C4-2B (cell line): ENCODE measurements at regions not wholly inside any gene's neighbourhood (a gene's known extent, or its start where the extent isn't known, plus 50 kb on each side); places are given as distances from the start of the nearest gene placed in this dataset.

ENCODE experiments used
- H3K27ac ChIP-seq: fragments of 450-650 bp; 2 replicates; pipeline ENCODE4 v1.5.1; 2017
- CTCF ChIP-seq: fragments of 450-650 bp; conservative IDR thresholded peaks from 2 replicates; pipeline ENCODE4 v1.5.1; 2017; ENCODE audit warnings: mild to moderate bottlenecking
- ZFX ChIP-seq: fragments of 450-650 bp; IDR thresholded peaks from 2 replicates; pipeline ENCODE4 v1.6.1; 2017

DNA sequence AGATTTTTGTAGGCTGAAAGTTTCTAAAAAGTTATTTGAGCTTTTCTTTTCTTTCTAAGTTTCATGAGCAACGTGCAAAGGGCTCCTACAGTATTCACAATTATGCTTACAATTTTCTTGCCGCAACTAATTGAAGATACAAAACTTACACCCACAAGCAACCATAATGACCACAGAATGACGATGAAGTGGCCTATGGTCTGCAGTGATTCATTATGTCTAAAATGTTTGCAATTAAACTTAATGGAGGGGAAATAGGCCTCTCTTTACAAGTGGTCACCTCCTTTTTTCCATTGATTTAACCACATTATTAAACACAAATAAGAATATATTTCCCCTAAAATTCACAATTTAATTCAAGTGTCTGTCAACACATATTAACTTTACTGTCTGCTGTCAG lies 732.6 kb upstream of the FLRT2 start:
- no peak overlapping the region for H3K27ac ChIP-seq
- TF ChIP-seq ZFX (no peak), CTCF (no peak)

DNA sequence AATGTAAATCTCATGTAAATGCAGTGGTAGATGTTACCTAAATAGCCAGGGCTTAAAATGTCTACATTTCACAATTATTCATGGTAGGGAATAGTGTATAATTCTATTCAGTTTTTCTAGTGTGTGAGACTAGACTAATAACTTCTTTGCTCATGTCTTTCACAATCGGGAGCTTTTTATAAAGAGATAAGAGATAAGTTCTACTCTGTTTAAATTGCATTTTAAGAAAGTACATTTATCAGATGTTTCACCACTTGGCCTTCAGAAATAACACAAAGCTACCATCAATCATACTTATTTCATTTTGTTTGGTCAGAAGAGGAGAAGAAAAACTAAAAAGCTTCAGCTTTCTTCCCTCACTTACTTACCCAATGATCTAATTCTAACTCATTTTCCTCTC lies 725.5 kb upstream of the FLRT2 start:
- no peak for TF ChIP-seq CTCF
- TF ChIP-seq ZFX = no peak
- no peak overlapping the region for H3K27ac ChIP-seq

DNA sequence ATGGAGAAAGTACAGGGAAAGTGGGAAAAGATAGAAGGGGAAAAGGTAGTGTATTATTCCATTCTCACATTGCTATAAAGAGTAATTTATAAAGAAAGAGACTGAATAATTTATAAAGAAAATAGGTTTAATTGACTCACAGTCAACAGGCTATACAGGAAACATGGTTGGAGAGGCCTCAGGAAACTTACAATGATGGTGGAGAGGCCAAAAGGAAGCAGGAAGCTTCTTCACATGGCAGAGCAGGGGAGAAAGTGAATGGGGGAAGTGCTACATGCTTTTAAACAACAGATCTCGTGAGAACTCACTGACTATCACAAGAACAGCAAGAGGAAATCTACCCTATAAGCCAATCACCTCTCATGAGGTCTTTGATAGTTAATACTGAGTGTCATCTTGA lies 725.0 kb upstream of the FLRT2 start:
- no peak for TF ChIP-seq ZFX
- no peak for TF ChIP-seq CTCF
- no peak overlapping the region for H3K27ac ChIP-seq

DNA sequence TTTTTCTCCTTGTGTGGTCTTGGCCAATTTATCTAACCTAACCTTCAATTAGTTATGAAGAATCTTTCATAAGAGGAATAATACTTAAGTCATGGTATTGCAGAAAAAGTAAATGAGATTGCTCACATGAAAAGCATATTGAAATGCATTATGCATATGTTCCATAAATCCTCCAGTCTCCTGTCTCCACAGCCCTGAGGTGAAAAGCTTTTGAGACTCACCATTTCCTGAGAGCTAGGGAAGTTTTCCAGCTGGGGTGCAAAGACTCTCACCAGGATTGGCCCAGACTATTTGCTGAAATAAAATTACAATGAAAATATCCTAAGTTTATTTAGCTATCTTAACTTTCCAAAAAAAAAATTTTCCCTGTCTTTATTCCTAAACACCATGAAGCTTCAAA lies 723.8 kb upstream of the FLRT2 start:
- TF ChIP-seq ZFX (no peak), CTCF (no peak)
- H3K27ac ChIP-seq = no peak overlapping the region

DNA sequence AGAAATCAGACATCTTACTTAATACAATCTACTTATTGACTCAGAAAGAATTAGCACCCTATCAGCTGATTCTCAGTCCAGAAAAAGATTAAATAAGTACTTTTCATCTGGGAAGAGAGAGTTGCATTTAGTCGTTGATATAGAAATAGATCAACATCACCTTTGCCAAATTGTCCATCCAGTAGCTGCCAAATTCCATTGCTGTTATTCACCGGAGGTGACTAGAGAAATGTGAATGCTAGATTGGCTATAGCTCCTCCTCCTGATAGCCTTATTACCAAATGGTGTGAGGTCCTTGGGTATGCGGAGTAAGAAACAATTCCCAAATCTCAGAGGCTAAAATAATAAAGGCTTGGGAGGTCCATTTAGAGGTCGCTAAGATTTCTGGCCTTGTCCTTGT lies 723.3 kb upstream of the FLRT2 start:
- no peak overlapping the region for H3K27ac ChIP-seq

DNA sequence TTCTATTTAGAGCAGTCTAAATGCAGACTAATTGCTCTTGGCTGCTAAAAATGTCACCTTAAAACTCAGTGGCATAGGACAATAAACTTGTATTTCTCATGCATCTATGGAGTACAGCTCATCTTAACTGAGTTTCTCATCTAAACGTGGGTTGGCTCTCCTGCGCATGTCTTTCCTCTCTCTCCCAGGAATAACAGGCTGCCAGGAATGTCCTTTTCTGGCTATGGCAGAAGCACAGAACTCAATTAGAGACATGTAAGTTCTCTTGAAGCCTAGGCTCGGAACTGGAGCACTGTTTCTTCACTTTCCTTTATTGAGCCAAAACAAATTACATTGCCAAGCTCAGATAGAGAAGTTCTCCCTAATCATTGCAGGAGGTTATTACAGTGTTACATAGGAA lies 722.3 kb upstream of the FLRT2 start:
- no peak overlapping the region for H3K27ac ChIP-seq
- no peak for TF ChIP-seq ZFX
- no peak for TF ChIP-seq CTCF

More for the DNA sequence above, 723.3 kb upstream of the FLRT2 start:
- TF ChIP-seq ZFX (no peak), CTCF (no peak)

DNA sequence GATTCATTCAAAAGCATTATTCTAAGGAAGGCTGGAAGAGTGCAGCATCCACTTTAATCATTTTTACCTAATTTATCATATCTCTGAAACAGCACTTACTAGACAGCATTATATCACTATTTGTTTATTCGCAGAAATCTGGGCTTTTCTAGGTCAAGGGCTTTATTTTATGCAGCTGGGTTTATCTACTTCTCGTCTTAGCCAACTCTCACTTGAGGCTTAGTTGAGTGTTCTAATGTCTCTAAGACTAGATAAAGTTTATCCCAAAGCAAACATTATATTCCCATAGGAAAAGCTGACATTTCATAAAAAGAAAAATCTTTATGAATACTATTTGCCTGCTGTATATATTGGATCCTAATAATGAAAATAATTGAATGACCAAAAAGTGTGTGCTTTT lies 720.8 kb upstream of the FLRT2 start:
- TF ChIP-seq ZFX = no peak
- no peak for TF ChIP-seq CTCF
- no peak overlapping the region for H3K27ac ChIP-seq
